Gastroesophageal sphincter (tissue), 4 donors: ENCODE measurements at regions not wholly inside any gene's neighbourhood (a gene's known extent, or its start where the extent isn't known, plus 50 kb on each side); places are given as distances from the start of the nearest gene placed in this dataset.

Experiments used
- ATAC-seq: fragments of 150-250 bp; one replicate; pipeline ENCODE4 v1.9.1; 2016; ENCODE audit warnings: mild to moderate bottlenecking, moderate library complexity
- H3K27ac ChIP-seq, 4 donors: fragments of 200-600 bp; sonication (generic) in 3 of 4; 1 replicate in 3 of 4; 2 replicates in 1 of 4; pipeline ENCODE4 v1.5.1; 2016 to 2019
- H3K27me3 ChIP-seq: fragments of 200-600 bp; sonication (generic); one replicate; pipeline ENCODE4 v1.5.1; 2019
- H3K36me3 ChIP-seq, 2 donors: fragments of 200-600 bp; sonication (generic); one replicate each; pipeline ENCODE4 v1.5.1; 2019; ENCODE audit warnings: control low read depth in 1 of 2
- H3K4me1 ChIP-seq, 3 donors: fragments of 200-600 bp; sonication (generic); 1 replicate in 2 of 3; 2 replicates in 1 of 3; pipeline ENCODE4 v1.5.1; 2016 to 2019; ENCODE audit warnings: control low read depth in 2 of 3
- H3K4me3 ChIP-seq, 2 donors: fragments of 200-600 bp; sonication (generic); one replicate each; pipeline ENCODE4 v1.5.1; 2019; ENCODE audit warnings: mild to moderate bottlenecking in 1 of 2, moderate library complexity in 1 of 2
- H3K9me3 ChIP-seq, 3 donors: fragments of 200-600 bp; sonication (generic); one replicate each; pipeline ENCODE4 v1.5.1; 2017 to 2019; ENCODE audit warnings: control low read depth in 2 of 3
- EP300 ChIP-seq: sonication (generic); formaldehyde crosslinking; IDR thresholded peaks from one replicate; pipeline ENCODE4 v1.6.1; 2017; ENCODE audit warnings: antibody characterized with exemption, mild to moderate bottlenecking
- POLR2A ChIP-seq, 2 donors: fragments of 450-650 bp; IDR thresholded peaks; one replicate each; pipeline ENCODE4 v1.6.1; 2017; ENCODE audit warnings: antibody characterized with exemption in 2 of 2, mild to moderate bottlenecking in 2 of 2, moderate library complexity in 1 of 2
- POLR2AphosphoS5 ChIP-seq: sonication (generic); formaldehyde crosslinking; IDR thresholded peaks from one replicate; pipeline ENCODE4 v1.6.1; 2017; ENCODE audit warnings: antibody characterized with exemption
- WGBS, 2 donors: methylation state at CpG; one replicate each; pipeline ENCODE4 v1.1.5; 2018; ENCODE audit warnings: low coverage in 1 of 2; 5-methylcytosine and 5-hydroxymethylcytosine counted together
- TF ChIP-seq, protein P1 (sequence below), 4 experiments: fragments of 200-600 bp in 2 of 4; fragments of 450-650 bp in 2 of 4; sonication (generic) in 1 of 4; IDR thresholded peaks; one replicate each; pipeline ENCODE4 v1.5.1; 2017 to 2019; ENCODE audit warnings: antibody characterized with exemption in 4 of 4, mild to moderate bottlenecking in 2 of 4, moderate library complexity in 2 of 4

DNA sequence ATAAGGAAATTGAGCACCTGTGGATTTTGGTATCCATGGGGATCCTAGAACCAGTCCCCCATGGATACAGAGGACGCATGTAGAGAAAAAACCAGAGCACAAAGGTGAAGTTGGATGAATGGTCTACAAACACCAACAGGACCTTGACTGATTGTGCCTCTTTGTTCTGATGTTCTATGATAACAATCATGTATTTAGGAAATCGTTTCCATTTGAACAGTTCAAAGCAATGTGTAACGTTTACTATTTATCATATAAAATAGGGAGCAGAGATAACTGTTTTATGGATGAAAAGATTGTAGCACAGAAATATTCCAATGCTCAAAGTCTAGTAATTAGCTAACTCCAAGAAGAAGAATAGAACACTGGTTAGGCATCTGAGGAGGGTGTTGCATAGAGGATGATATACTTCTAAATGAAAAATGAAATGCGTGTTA, 116.3 kb upstream of the FN1 start:
- Histone ChIP-seq H3K9me3 (no peaks in the 10 kb centered on the region), H3K4me1 (no peaks in the 10 kb centered on the region), H3K36me3 (no peaks in the 10 kb centered on the region), H3K4me3 (no peak overlapping the region), H3K27me3 (no peaks in the 10 kb centered on the region), H3K27ac (no peak overlapping the region)
- 92 to 95% methylated on average over 4 of the region's 4 CpGs for WGBS, 2 donors
- TF ChIP-seq EP300 = no peak
- TF ChIP-seq, protein P1, sequence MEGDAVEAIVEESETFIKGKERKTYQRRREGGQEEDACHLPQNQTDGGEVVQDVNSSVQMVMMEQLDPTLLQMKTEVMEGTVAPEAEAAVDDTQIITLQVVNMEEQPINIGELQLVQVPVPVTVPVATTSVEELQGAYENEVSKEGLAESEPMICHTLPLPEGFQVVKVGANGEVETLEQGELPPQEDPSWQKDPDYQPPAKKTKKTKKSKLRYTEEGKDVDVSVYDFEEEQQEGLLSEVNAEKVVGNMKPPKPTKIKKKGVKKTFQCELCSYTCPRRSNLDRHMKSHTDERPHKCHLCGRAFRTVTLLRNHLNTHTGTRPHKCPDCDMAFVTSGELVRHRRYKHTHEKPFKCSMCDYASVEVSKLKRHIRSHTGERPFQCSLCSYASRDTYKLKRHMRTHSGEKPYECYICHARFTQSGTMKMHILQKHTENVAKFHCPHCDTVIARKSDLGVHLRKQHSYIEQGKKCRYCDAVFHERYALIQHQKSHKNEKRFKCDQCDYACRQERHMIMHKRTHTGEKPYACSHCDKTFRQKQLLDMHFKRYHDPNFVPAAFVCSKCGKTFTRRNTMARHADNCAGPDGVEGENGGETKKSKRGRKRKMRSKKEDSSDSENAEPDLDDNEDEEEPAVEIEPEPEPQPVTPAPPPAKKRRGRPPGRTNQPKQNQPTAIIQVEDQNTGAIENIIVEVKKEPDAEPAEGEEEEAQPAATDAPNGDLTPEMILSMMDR (IDR thresholded peaks at IDR 0.05) = no peak
- TF ChIP-seq POLR2A (IDR thresholded peaks at IDR 0.05) = no peak
- TF ChIP-seq POLR2AphosphoS5 = no peak
- ATAC-seq = no peak

DNA sequence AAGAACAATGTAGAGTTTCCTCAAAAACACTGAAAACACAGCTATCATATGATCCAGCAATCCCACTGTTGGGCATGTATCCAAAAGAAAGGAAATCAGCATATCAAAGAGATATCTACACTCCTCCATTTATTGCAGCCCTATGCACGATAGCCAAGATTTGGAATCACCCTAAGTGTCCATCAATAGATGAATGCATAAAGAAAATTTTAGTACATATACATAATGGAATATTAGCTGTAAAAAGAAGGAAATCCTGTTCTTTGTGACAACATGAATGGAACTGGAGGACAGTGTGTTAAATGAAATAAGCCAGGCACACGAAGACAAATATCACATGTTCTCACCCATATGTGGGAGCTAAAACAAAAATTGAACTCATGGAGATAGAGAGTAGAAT, 114.5 kb upstream of the FN1 start:
- Histone ChIP-seq H3K4me3 (no peak overlapping the region), H3K27me3 (no peaks in the 10 kb centered on the region), H3K36me3 (no peaks in the 10 kb centered on the region), H3K27ac (no peak overlapping the region), H3K9me3 (no peaks in the 10 kb centered on the region), H3K4me1 (no peaks in the 10 kb centered on the region)
- TF ChIP-seq, protein P1 (IDR thresholded peaks at IDR 0.05) = no peak
- TF ChIP-seq EP300 = no peak
- TF ChIP-seq POLR2A (IDR thresholded peaks at IDR 0.05) = no peak
- no peak for TF ChIP-seq POLR2AphosphoS5
- ATAC-seq = no peak
- 62 to 64% methylated on average over 1 to 2 of the region's 2 CpGs for WGBS, 2 donors

DNA sequence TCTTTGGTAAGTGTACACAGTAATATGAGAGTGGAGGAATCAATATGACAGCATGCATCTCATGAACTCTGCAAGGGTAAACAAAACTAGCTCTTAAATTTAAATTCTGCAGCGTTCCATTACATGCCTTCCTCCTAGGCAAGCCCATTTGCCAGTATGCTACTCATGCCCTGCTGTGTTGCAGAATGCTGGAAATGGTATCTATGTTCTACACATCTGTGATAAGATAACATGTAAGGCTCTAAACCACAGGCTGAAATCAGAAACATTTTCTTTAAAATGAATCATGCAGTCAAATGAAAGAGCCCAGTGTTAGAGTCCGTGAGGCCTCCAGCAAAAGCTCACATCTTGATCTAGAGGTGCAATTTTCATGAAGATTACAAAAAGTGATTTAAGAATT, 112.8 kb upstream of the FN1 start:
- no peaks in the 10 kb centered on the region for H3K4me1 ChIP-seq
- H3K4me3 ChIP-seq = no peak overlapping the region
- no peak overlapping the region for H3K27ac ChIP-seq
- ATAC-seq = no peak
- no peak for TF ChIP-seq POLR2AphosphoS5
- no peak for TF ChIP-seq POLR2A (IDR thresholded peaks at IDR 0.05)
- TF ChIP-seq, protein P1 (IDR thresholded peaks at IDR 0.05) = no peak
- no peak for TF ChIP-seq EP300
- H3K36me3 ChIP-seq = no peaks in the 10 kb centered on the region
- no peaks in the 10 kb centered on the region for H3K9me3 ChIP-seq
- H3K27me3 ChIP-seq = no peaks in the 10 kb centered on the region
- 83 to 100% methylated on average over 1 to 2 of the region's 2 CpGs for WGBS, 2 donors

DNA sequence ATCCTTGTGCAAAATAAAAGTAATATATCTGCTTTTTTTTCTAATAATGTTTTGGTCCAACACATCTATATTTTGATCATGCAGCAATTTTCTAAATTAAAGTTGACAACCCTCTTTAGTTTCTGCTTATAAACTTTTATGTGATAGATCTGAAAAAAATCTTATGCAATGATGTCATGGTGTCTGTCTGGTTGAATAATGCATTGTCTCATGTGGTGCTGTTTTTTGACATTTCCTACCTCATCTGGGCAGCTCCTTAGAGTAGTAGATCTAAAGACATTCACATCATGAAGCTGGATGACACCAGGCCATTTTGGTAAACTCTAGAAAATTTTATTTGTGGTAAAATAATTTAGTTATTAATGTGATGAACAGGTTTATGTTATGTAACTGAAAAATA, 106.8 kb upstream of the FN1 start:
- TF ChIP-seq, protein P1 (IDR thresholded peaks at IDR 0.05) = no peak
- no peak for TF ChIP-seq POLR2AphosphoS5
- TF ChIP-seq EP300 = no peak
- peaks cover 0 to 11% (median 0%) of the 10 kb centered on the region in 3 donors for H3K4me1 ChIP-seq
- no peaks in the 10 kb centered on the region for H3K27me3 ChIP-seq
- no peaks in the 10 kb centered on the region for H3K36me3 ChIP-seq
- H3K9me3 ChIP-seq = no peaks in the 10 kb centered on the region
- no peak overlapping the region for H3K27ac ChIP-seq
- H3K4me3 ChIP-seq = no peak overlapping the region
- ATAC-seq = no peak

DNA sequence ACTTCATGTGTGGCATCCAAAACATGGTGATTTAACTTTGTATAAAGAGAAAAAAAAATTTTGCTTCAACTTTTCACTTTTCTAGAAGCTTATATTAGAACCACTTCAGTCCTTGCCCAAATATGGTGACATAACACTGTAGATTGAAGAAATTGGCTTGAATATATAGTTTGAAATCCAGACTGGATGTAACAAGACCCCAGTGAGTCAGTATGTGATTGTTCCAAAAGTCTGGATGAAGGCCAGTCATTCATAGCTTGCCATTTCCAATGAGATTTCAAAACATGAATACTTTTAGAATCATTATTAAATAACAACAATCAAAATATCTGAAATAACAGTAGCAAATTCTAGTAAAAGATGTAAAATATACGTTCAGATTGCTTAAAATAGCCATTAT, 104.8 kb upstream of the FN1 start:
- Histone ChIP-seq H3K27me3 (no peaks in the 10 kb centered on the region), H3K4me1 (peaks cover 0 to 25% (median 0%) of the 10 kb centered on the region in 3 donors), H3K4me3 (no peak overlapping the region), H3K36me3 (no peaks in the 10 kb centered on the region), H3K9me3 (no peaks in the 10 kb centered on the region), H3K27ac (no peak overlapping the region)
- TF ChIP-seq, protein P1 (IDR thresholded peaks at IDR 0.05) = no peak
- TF ChIP-seq EP300 = no peak
- no peak for TF ChIP-seq POLR2A (IDR thresholded peaks at IDR 0.05)
- no peak for TF ChIP-seq POLR2AphosphoS5
- ATAC-seq = peak; percentile 61
- WGBS, 2 donors = 29 to 67% methylated on average over 1 of the region's 1 CpG
